IPS-15b (cell line): ENCODE measurements at regions not wholly inside any gene's neighbourhood (a gene's known extent, or its start where the extent isn't known, plus 50 kb on each side); places are given as distances from the start of the nearest gene placed in this dataset.

Experiments
- H3K27me3 ChIP-seq: one replicate; pipeline ENCODE4 v1.6.1; 2013; ENCODE audit warnings: low read length; ENCODE audit not compliant: control insufficient read depth, insufficient read depth
- H3K36me3 ChIP-seq: one replicate; pipeline ENCODE4 v1.6.1; 2013; ENCODE audit warnings: low read length; ENCODE audit not compliant: control insufficient read depth, insufficient read depth
- H3K4me1 ChIP-seq: one replicate; pipeline ENCODE4 v1.6.1; 2013; ENCODE audit warnings: mild to moderate bottlenecking, low read length; ENCODE audit not compliant: control insufficient read depth, insufficient read depth
- H3K4me3 ChIP-seq: one replicate; pipeline ENCODE4 v1.5.1; 2013; ENCODE audit warnings: low read depth, low read length
- H3K9ac ChIP-seq: one replicate; pipeline ENCODE4 v1.6.1; 2013; ENCODE audit warnings: low read depth, mild to moderate bottlenecking, low read length
- H3K9me3 ChIP-seq: one replicate; pipeline ENCODE4 v1.6.1; 2013; ENCODE audit warnings: mild to moderate bottlenecking, low read length; ENCODE audit not compliant: control insufficient read depth, insufficient read depth

DNA sequence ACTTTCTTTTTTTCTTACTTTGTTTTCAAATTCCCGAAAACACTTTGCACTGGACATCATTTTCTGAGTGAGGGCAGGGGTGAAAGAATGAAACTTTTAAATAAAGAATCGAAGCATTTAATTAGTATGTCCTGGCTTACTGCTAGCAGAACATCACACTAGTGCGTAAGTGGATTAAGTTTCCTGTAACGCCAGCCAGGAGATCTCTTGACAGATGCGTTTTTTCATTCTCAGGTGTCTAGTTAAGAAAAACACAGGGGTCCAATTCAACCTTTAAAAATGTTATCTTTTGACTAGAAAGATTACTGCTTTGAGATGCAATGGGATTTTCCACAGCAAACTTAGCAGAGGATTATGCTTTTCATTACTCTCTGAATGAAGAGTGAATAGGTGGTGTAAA, 858.8 kb upstream of the EPHA7 start:
- no peaks in the 10 kb centered on the region for H3K4me1 ChIP-seq
- H3K9me3 ChIP-seq, result no peaks in the 10 kb centered on the region
- H3K36me3 ChIP-seq, result no peaks in the 10 kb centered on the region
- H3K4me3 ChIP-seq, result no peak overlapping the region
- H3K9ac ChIP-seq, result no peak overlapping the region
- H3K27me3 ChIP-seq, result no peaks in the 10 kb centered on the region

DNA sequence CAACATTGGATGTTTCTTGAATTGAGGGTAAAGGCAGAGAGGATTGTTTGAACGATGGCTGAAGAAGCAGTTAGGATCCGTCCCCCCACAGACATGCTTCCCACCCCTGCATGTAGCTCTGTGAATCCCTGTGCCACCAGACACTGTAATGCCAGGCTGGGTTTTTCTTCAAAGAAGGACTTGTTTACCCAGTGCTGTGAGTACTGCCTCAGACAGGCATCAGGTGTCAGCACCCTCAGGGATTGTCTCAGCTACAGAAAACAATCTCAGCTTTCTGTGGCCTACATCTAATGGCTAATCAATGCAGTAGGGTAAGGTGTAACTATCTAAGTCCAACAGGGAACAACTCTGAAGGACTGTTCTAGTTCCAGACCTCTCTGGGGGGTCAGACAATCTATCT, 853.0 kb upstream of the EPHA7 start:
- no peaks in the 10 kb centered on the region for H3K36me3 ChIP-seq
- H3K9ac ChIP-seq, result no peak overlapping the region
- no peaks in the 10 kb centered on the region for H3K27me3 ChIP-seq
- peaks cover 3% of the 10 kb centered on the region for H3K4me1 ChIP-seq
- H3K9me3 ChIP-seq, result no peaks in the 10 kb centered on the region
- H3K4me3 ChIP-seq, result no peak overlapping the region

DNA sequence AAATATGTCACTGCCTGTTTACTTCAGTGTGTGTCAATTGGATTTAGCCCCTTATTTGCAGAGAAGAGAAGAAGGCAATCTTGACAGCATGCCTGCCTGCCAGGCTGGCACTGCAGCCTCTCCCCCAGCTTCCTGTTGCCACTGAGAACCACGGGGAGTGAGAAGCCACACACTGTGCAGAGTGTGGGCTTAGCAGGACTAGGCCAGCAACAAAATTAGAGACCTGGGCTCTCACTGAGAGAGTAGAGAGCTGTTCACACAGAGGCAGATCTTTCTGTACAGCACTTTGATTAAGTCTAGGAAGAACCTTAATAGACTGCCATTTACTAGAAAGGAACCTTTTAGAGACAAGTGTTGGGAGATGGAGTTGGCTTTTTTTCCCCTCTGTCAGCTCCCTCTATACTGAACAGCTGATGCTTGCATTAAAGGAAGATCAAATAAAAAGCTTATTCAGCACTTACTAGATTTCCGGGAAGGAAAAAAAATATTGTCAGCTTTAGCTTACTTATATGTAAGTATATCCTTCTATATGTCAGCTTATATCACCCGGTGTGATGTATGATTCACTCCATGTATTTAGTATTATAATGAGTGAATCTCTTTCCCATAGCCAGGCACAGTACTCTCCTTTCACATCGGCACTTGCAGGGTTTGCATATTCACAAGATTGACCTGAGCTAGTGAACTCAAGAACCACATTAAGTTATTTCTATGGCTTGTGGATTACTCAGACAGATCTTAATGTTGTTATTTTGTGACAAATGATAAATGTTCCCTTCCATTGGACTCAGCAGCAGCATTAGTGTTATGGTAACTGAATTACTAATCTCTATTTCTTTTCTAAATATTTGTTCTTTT, 851.0 kb upstream of the EPHA7 start:
- Histone ChIP-seq H3K36me3 (no peaks in the 10 kb centered on the region), H3K9ac (no peak overlapping the region), H3K4me1 (peaks cover 3% of the 10 kb centered on the region), H3K9me3 (no peaks in the 10 kb centered on the region), H3K27me3 (no peaks in the 10 kb centered on the region), H3K4me3 (no peak overlapping the region)

DNA sequence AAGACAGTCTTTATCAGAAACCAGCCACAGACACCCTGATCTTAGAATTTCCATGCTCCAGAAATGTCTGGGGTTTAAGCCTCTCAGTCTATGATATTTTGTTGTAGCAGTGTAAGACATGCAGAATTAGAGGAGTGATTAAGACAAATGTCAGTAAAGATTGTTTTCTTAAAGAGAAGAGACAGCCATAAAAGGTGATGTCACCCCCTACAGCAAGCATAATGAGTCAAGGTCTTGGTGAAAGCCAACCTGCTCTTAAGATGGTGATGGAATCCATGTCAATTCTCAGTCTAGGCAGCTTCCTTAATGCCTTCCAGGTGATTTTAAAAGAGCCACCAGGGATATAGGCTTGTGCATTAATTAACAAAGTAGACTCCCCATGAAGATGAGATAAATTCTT, 849.9 kb upstream of the EPHA7 start:
- Histone ChIP-seq H3K9ac (no peak overlapping the region), H3K9me3 (no peaks in the 10 kb centered on the region), H3K4me3 (no peak overlapping the region), H3K27me3 (no peaks in the 10 kb centered on the region), H3K36me3 (no peaks in the 10 kb centered on the region), H3K4me1 (peaks cover 3% of the 10 kb centered on the region)

DNA sequence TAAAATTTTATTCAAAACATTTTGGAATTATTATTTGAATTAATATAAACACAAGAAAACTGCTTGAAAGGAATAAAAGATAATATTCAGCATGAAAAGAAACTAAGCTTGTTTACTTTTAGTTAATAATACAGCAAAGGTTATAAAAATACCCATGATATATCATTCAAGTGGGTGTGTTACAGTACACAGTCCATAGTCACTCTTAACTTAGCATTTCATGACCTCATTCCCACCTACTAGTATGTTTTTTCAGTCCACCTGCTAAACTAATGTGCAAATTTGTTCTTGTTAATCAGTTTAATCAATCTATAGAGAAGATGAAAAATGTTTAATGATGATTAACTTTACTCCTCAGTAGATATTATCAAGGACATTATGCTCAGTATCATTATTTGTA, 841.4 kb upstream of the EPHA7 start:
- Histone ChIP-seq H3K36me3 (no peaks in the 10 kb centered on the region), H3K9me3 (no peaks in the 10 kb centered on the region), H3K4me3 (no peak overlapping the region), H3K9ac (no peak overlapping the region), H3K4me1 (no peaks in the 10 kb centered on the region), H3K27me3 (no peaks in the 10 kb centered on the region)

DNA sequence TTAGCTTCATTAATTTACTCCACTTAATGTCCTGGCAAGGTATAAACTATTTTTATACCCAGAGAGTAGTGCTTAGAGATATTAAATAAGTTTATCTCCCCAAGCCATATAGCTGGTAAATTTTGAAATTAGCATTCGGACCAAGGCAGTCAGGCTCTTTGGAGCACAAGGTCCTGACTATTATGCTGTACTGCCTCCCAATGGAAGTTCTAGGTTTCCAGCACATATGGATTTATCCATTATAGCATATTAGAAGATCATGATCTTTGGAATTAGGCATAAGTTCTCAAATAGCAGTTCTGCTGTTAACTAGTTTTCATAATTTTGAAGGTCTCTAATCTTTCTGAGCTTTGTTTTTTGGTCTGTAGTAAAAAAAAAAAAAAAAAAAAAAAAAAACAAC, 835.3 kb upstream of the EPHA7 start:
- H3K9me3 ChIP-seq, result no peaks in the 10 kb centered on the region
- no peaks in the 10 kb centered on the region for H3K36me3 ChIP-seq
- H3K4me3 ChIP-seq, result no peak overlapping the region
- no peaks in the 10 kb centered on the region for H3K4me1 ChIP-seq
- no peak overlapping the region for H3K9ac ChIP-seq
- H3K27me3 ChIP-seq, result no peaks in the 10 kb centered on the region

DNA sequence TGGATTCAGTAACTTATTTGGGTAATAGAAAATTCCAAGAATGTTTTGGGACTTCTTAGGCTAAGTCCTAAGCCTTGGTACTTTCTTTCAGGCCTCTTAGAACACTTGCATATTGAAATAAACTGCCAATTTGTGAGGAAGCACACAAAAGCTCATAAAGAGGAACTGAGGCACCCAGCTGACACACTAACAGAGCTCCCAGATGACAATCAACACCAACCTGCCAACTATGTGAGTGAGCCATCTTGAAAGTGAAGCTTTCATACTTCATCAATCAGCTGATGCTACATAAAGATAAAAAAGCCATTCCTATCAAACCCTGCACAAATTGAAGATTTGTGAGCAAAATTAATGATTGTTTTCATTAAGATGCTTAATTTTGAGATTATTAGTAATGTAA, 832.5 kb upstream of the EPHA7 start:
- H3K4me1 ChIP-seq, result no peaks in the 10 kb centered on the region
- no peak overlapping the region for H3K4me3 ChIP-seq
- H3K9me3 ChIP-seq, result no peaks in the 10 kb centered on the region
- no peaks in the 10 kb centered on the region for H3K36me3 ChIP-seq
- no peak overlapping the region for H3K9ac ChIP-seq
- no peaks in the 10 kb centered on the region for H3K27me3 ChIP-seq

DNA sequence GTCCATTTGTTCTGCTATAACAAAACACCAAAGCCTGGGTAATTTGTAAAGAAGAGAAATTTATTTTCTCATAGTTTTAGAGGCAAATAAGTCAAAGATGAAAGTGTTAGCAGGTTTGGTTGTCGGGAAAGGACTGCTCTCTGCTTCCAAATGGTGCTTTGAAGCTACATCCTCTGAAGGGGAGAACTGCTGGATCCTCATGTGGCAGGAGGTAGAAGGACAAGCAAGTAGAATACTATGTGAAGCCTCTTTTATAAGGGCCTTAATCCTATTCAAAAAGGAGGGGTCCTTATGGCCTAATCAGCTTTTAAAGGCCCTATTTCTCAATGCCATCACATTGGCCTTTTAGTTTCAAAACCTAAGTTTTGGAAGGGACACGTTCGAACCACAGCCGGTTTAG, 826.0 kb upstream of the EPHA7 start:
- Histone ChIP-seq H3K36me3 (no peaks in the 10 kb centered on the region), H3K27me3 (no peaks in the 10 kb centered on the region), H3K4me3 (no peak overlapping the region), H3K4me1 (no peaks in the 10 kb centered on the region), H3K9me3 (no peaks in the 10 kb centered on the region), H3K9ac (no peak overlapping the region)

DNA sequence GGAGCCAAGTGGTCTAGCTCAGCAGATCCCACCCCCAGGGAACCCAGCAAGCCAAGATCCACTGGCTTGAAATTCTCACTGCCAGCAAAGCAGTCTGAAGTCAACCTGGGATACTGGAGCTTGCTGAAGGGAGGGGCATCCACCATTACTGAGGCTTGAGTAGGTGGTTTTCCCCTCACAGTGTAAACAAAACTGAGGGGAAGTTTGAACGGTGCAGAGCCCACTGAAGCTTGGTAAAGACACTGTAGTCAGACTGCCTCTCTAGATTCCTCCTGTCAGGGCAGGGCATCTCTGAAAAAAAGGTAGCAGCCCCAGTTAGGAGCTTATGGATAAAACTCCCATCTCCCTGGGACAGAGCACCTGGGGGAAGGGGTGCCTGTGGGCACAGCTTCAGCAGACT, 819.5 kb upstream of the EPHA7 start:
- Histone ChIP-seq H3K4me1 (no peaks in the 10 kb centered on the region), H3K36me3 (no peaks in the 10 kb centered on the region), H3K9me3 (no peaks in the 10 kb centered on the region), H3K9ac (no peak overlapping the region), H3K27me3 (no peaks in the 10 kb centered on the region), H3K4me3 (no peak overlapping the region)

DNA sequence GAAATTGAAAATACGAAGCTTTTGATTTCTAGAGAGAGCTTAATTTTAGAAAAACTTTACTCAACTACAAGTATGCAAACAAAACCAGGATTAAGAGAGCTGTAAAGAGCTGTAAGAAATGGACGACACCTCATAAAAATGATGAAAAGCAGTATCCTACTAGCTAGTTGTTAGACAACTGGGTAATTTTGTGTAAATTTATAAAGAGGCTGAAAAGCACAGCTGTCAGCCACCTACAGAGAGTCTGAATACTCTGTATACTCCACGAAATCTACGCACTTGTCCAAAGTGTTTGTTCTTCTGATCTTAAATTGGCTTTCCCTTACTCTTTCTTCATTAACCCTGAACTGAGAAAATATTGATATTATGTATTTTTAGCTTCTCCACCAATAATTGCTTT, 808.4 kb upstream of the EPHA7 start:
- no peaks in the 10 kb centered on the region for H3K9me3 ChIP-seq
- H3K36me3 ChIP-seq, result no peaks in the 10 kb centered on the region
- no peak overlapping the region for H3K9ac ChIP-seq
- H3K4me3 ChIP-seq, result no peak overlapping the region
- no peaks in the 10 kb centered on the region for H3K4me1 ChIP-seq
- no peaks in the 10 kb centered on the region for H3K27me3 ChIP-seq

DNA sequence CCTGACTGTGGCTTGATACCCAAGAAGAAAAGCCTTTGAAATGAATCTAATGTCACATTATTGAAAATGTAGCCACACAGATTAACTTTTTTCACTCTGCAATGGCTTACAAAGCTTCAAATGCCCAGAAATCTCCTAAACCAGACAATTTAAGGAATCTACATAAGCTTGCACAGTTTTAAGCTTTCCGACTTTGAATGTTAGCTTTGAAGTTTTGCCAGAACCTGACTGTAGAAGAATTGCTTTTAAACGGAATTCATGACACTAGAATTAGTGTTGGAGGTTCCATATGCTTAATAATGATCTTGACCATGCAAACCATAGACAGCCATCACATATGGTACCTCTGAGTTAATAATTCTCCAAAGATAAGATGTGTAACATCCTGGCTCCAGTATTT, 798.5 kb upstream of the EPHA7 start:
- Histone ChIP-seq H3K9ac (no peak overlapping the region), H3K36me3 (no peaks in the 10 kb centered on the region), H3K9me3 (no peaks in the 10 kb centered on the region), H3K4me3 (no peak overlapping the region), H3K27me3 (no peaks in the 10 kb centered on the region), H3K4me1 (no peaks in the 10 kb centered on the region)

DNA sequence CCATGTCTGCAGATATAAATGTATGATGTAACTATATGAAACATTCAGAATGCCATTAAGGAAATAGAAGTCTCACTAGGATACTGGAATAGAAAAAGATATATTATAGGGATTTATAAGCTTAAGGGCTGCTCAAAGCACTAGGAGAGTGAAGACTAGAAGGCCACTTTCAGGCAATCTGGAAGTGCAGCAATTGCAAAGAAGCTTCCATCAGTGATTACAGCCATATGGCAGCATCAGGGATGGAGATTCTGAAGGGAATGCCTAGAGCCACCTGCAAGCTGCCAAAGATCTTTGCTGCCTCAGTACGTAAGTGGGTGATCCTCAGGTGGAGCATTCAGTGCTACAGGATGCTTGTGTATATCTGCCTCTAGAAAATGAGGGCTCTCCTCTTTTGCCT, 796.2 kb upstream of the EPHA7 start:
- no peaks in the 10 kb centered on the region for H3K4me1 ChIP-seq
- H3K9me3 ChIP-seq, result no peaks in the 10 kb centered on the region
- H3K27me3 ChIP-seq, result no peaks in the 10 kb centered on the region
- H3K9ac ChIP-seq, result no peak overlapping the region
- no peak overlapping the region for H3K4me3 ChIP-seq
- H3K36me3 ChIP-seq, result no peaks in the 10 kb centered on the region
